ENCODE measurements at regions not wholly inside any gene's neighbourhood (a gene's known extent, or its start where the extent isn't known, plus 50 kb on each side); places are given as distances from the start of the nearest gene placed in this dataset.

DNA sequence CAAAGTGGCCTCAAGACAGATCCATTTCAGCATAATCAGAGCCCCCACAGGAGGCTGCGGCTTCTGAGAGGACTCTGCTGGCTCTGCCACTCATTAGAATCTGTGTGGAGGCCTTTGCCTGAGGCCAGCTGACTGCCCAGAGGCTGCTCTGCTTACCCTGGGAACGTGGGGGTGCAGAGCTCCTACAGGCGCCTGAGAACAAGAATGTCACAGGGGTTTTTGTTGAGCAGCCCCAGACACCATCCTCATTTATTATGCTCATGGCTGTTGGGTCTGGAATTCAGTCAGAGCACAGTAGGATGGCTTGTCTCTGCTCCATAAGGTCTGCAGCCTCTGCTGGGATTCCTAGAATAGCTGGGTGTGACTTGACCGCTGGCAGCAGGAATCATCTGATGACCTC is 101.8 kb upstream of the GDF10 start:
- no peak overlapping the region for H3K4me3 ChIP-seq (replicated peaks in 1 of 3)
- WGBS, 2 donors = 69 to 86% methylated on average over 2 to 4 of the region's 4 CpGs
- TF ChIP-seq, protein P1, sequence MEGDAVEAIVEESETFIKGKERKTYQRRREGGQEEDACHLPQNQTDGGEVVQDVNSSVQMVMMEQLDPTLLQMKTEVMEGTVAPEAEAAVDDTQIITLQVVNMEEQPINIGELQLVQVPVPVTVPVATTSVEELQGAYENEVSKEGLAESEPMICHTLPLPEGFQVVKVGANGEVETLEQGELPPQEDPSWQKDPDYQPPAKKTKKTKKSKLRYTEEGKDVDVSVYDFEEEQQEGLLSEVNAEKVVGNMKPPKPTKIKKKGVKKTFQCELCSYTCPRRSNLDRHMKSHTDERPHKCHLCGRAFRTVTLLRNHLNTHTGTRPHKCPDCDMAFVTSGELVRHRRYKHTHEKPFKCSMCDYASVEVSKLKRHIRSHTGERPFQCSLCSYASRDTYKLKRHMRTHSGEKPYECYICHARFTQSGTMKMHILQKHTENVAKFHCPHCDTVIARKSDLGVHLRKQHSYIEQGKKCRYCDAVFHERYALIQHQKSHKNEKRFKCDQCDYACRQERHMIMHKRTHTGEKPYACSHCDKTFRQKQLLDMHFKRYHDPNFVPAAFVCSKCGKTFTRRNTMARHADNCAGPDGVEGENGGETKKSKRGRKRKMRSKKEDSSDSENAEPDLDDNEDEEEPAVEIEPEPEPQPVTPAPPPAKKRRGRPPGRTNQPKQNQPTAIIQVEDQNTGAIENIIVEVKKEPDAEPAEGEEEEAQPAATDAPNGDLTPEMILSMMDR (IDR thresholded peaks at IDR 0.05) = no peak
- no peak for TF ChIP-seq POLR2A (IDR thresholded peaks at IDR 0.05)
- no peak for DNase-seq
- no peaks in the 10 kb centered on the region for H3K36me3 ChIP-seq
- H3K27me3 ChIP-seq = no peaks in the 10 kb centered on the region
- no peaks in the 10 kb centered on the region for H3K4me1 ChIP-seq
- intact Hi-C loops (cut with DNase I) = no loop called here
- H3K27ac ChIP-seq = no peak overlapping the region
- H3K9me3 ChIP-seq = no peaks in the 10 kb centered on the region

DNA sequence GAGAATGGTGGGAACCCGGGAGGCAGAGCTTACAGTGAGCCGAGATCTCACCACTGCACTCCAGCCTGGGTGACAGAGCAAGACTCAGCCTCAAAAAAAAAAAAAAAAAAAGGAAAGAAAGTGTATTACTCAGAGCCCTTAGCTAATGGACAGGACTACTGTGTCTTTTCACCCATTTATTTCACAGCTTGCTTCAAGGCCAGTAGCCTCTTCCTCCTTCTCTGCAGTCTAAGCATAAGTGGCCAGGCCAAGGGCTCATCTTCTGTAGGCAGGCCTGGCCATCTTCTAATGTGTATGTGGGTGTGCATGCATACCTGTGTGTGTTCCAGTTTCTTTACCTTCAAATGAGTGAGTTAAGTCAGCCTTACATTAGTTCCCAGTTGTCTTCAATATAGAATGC is 94.8 kb upstream of the GDF10 start:
- DNase-seq = no peak
- no peaks in the 10 kb centered on the region for H3K4me1 ChIP-seq
- H3K36me3 ChIP-seq = no peaks in the 10 kb centered on the region
- no peaks in the 10 kb centered on the region for H3K9me3 ChIP-seq
- H3K27ac ChIP-seq = no peak overlapping the region
- TF ChIP-seq, protein P1 (IDR thresholded peaks at IDR 0.05) = no peak
- no peak for TF ChIP-seq POLR2A (IDR thresholded peaks at IDR 0.05)
- 89 to 98% methylated on average over 2 of the region's 2 CpGs for WGBS, 2 donors
- intact Hi-C loops (cut with DNase I) = no loop called here
- no peak overlapping the region for H3K4me3 ChIP-seq (replicated peaks in 1 of 3)
- H3K27me3 ChIP-seq = no peaks in the 10 kb centered on the region

DNA sequence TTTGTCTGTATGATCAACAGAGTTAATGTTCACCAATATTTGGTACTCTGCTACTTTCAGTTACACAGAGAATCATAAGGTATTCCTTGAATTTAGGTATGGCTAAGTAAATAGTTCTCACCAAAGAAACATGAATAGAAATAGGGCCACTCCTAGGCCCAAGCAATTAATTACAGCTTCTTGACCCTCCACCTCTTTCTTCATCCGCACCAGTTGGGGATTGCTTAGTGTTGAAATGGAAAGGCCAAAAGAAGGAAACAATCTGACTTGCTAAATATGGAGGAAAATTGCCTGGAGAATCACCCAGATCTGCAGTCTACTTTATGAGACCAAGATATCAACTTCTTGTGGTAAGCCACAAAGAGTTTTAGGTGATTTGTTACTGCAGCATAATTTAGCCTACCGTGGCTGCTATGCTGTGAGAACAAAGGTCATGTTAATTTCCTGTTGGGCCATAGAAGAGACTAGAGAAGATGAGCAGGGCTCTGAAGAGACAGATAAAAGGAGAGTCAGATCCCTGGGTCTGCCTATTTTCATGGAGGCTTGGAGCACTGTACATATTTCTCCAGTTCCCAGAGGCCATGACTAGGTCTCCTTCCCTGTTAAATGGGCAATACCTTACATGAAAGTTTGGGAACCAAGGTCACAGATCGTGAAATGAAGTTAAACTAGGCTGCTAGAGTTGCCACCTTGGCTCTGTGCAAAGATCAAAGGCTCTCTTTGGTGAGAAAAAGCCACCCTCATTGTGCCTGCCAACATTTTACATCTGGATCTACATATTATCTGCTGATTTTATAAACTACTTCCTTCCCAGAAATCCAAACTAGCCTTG is 93.3 kb upstream of the GDF10 start:
- H3K4me3 ChIP-seq (replicated peaks in 1 of 3) = no peak overlapping the region
- 72 to 86% methylated on average over 3 of the region's 3 CpGs for WGBS, 2 donors
- intact Hi-C loops (cut with DNase I) = no loop called here
- H3K36me3 ChIP-seq = no peaks in the 10 kb centered on the region
- no peak overlapping the region for H3K27ac ChIP-seq
- H3K9me3 ChIP-seq = no peaks in the 10 kb centered on the region
- TF ChIP-seq, protein P1 (IDR thresholded peaks at IDR 0.05) = no peak
- TF ChIP-seq POLR2A (IDR thresholded peaks at IDR 0.05) = no peak
- no peaks in the 10 kb centered on the region for H3K4me1 ChIP-seq
- DNase-seq = no peak
- no peaks in the 10 kb centered on the region for H3K27me3 ChIP-seq

DNA sequence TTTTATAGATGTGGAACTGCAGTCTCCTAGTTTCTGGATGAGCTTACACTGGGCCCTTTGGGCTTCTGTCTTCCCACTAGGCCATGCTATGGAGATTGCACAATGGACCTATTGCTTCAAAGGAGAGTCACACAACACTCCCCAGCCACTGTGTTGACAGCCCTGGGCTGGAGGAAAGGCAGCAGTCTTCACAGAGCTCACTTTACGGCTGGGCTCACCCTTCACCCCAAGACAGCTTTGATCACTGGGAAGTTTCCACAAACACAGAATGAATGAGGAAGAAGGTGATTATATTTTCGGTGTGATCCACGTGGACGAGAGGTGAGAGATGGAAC is 92.7 kb upstream of the GDF10 start:
- TF ChIP-seq POLR2A (IDR thresholded peaks at IDR 0.05) = no peak
- TF ChIP-seq, protein P1 (IDR thresholded peaks at IDR 0.05) = no peak
- WGBS, 2 donors = 80 to 89% methylated on average over 4 of the region's 4 CpGs
- Histone ChIP-seq H3K36me3 (no peaks in the 10 kb centered on the region), H3K9me3 (no peaks in the 10 kb centered on the region), H3K27me3 (no peaks in the 10 kb centered on the region), H3K4me1 (no peaks in the 10 kb centered on the region), H3K4me3 (replicated peaks in 1 of 3) (no peak overlapping the region), H3K27ac (no peak overlapping the region)
- DNase-seq = no peak
- intact Hi-C loops (cut with DNase I) = no loop called here

DNA sequence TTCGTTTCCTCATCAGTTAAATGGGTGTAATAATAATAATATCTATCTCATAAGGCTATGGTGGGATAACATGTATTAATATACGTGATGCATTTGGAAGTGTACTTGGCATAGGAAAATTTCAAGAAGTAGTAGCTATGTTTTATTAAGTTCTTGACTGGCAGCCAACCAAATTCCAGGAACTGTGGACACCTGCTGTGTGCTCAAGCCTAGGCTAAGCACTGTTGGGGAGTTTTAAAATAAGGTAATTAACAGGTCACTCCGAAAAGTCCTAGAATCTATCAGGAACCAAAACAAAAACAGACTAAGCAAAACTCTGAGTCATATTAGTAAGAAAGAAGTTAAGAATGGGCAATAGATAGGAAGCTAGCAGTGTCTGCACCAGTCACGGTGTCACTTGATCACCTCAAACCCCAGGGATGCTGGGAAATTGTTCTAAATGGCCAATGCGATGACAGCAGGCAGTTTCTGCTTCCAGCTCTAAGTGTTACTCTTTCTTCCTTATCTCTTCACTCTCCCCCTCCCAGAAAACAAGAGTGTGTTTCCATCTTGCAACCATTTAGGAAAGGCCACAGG is 92.0 kb upstream of the GDF10 start:
- H3K27ac ChIP-seq = no peak overlapping the region
- no peak for DNase-seq
- H3K9me3 ChIP-seq = no peaks in the 10 kb centered on the region
- H3K27me3 ChIP-seq = no peaks in the 10 kb centered on the region
- intact Hi-C loops (cut with DNase I) = no loop called here
- TF ChIP-seq POLR2A (IDR thresholded peaks at IDR 0.05) = no peak
- TF ChIP-seq, protein P1 (IDR thresholded peaks at IDR 0.05) = no peak
- no peaks in the 10 kb centered on the region for H3K4me1 ChIP-seq
- 82 to 83% methylated on average over 5 of the region's 5 CpGs for WGBS, 2 donors
- H3K36me3 ChIP-seq = no peaks in the 10 kb centered on the region
- no peak overlapping the region for H3K4me3 ChIP-seq (replicated peaks in 1 of 3)

All from thyroid gland (tissue), 4 donors.